ENCODE measurements at regions not wholly inside any gene's neighbourhood (a gene's known extent, or its start where the extent isn't known, plus 50 kb on each side); places are given as distances from the start of the nearest gene placed in this dataset.

DNA sequence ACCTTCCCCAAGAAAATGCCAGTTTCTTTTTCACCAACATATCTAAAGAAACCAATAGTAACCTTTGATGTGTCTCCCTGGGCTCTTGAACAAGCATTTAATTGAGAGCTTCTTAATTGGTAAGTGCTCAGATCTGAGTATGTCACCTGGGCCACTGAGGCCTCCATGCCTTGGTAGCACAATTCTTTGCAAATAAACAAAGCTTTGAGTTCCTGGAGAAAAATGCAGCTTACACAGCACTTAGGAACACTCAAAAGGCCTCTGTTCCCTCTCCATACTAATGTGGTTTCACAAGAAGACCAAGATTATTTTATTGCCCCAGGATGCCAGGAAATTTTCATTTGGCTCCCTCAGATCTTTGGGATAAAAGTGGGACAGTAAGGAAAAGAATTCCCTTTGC, 217.6 kb upstream of the CEP162 start:
- H3K14ac ChIP-seq (ENCODE audit: low read length): no peak overlapping the region
- H2BK12ac ChIP-seq (ENCODE audit: low read length): no peak overlapping the region
- no peak overlapping the region for H3K27ac ChIP-seq (ENCODE audit: low read depth, low read length)
- H3K79me2 ChIP-seq (ENCODE audit: control insufficient read depth, insufficient read depth, low read length, poor library complexity): no peaks in the 10 kb centered on the region
- no peak overlapping the region for H3K18ac ChIP-seq (ENCODE audit: low read length)
- no peak overlapping the region for H2BK120ac ChIP-seq (ENCODE audit: insufficient read depth, low read length, poor library complexity)
- H3K9me3 ChIP-seq (ENCODE audit: insufficient read depth, low read depth, low read length): no peaks in the 10 kb centered on the region
- no peak overlapping the region for H3K23ac ChIP-seq (ENCODE audit: low read length)
- no peak overlapping the region for H4K12ac ChIP-seq (ENCODE audit: low read depth, low read length)
- H4K91ac ChIP-seq (ENCODE audit: low read depth, low read length): no peak overlapping the region
- no peaks in the 10 kb centered on the region for H3K4me1 ChIP-seq (ENCODE audit: control insufficient read depth in 1 of 2, insufficient read depth in 2 of 2, low read length in 2 of 2)
- no peak overlapping the region for H2AK5ac ChIP-seq (ENCODE audit: low read length)
- H3K36me3 ChIP-seq (ENCODE audit: control insufficient read depth in 1 of 2, insufficient read depth in 2 of 2, low read length in 2 of 2): no peaks in the 10 kb centered on the region
- H3K27me3 ChIP-seq (ENCODE audit: insufficient read depth, low read length): no peaks in the 10 kb centered on the region
- no peaks in the 10 kb centered on the region for H3K79me1 ChIP-seq (ENCODE audit: low read length)
- DNase-seq: no peak
- no peak overlapping the region for H3K9ac ChIP-seq (ENCODE audit: low read length)
- no peak overlapping the region for H3K4me3 ChIP-seq (ENCODE audit: low read depth, low read length)
- H3K4me2 ChIP-seq (ENCODE audit: low read length): no peak overlapping the region
- H4K8ac ChIP-seq (ENCODE audit: low read depth, low read length): no peak overlapping the region
- H2AFZ ChIP-seq (ENCODE audit: insufficient read depth, low read length, poor library complexity): no peak overlapping the region
- H2BK5ac ChIP-seq (ENCODE audit: low read depth, low read length, poor library complexity): no peak overlapping the region
- H3K4ac ChIP-seq (ENCODE audit: low read depth, low read length): no peak overlapping the region

DNA sequence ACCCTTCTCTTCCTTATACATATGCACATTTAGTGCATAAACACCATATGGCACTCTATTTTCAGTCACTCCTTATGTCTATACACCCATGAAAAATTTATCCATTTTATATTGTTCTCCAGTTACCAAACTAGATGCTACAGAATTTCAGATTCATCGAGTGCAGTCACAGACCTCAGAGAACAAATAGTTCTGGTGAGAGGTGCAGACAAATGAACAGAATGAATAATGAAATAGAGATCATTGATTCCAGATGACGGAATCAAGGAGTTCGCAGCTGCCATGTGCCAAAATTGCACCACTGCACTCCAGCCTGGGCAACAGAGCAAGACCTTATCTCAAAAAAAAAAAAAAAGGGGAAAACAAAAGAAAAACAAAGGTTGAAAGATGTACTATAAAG, 214.8 kb upstream of the CEP162 start:
- H2AFZ ChIP-seq (ENCODE audit: insufficient read depth, low read length, poor library complexity): no peak overlapping the region
- no peak overlapping the region for H3K14ac ChIP-seq (ENCODE audit: low read length)
- WGBS (ENCODE audit: extremely low coverage, insufficient coverage, insufficient read length): no CpG with 5 or more reads among the region's 3 CpGs
- no peak overlapping the region for H3K4me2 ChIP-seq (ENCODE audit: low read length)
- no peak overlapping the region for H3K4ac ChIP-seq (ENCODE audit: low read depth, low read length)
- no peak overlapping the region for H4K8ac ChIP-seq (ENCODE audit: low read depth, low read length)
- H3K4me1 ChIP-seq (ENCODE audit: control insufficient read depth in 1 of 2, insufficient read depth in 2 of 2, low read length in 2 of 2): no peaks in the 10 kb centered on the region
- H3K79me1 ChIP-seq (ENCODE audit: low read length): no peaks in the 10 kb centered on the region
- no peak overlapping the region for H4K12ac ChIP-seq (ENCODE audit: low read depth, low read length)
- no peak overlapping the region for H3K23ac ChIP-seq (ENCODE audit: low read length)
- no peaks in the 10 kb centered on the region for H3K36me3 ChIP-seq (ENCODE audit: control insufficient read depth in 1 of 2, insufficient read depth in 2 of 2, low read length in 2 of 2)
- no peaks in the 10 kb centered on the region for H3K27me3 ChIP-seq (ENCODE audit: insufficient read depth, low read length)
- no peak overlapping the region for H3K27ac ChIP-seq (ENCODE audit: low read depth, low read length)
- no peak overlapping the region for H2BK5ac ChIP-seq (ENCODE audit: low read depth, low read length, poor library complexity)
- H3K9me3 ChIP-seq (ENCODE audit: insufficient read depth, low read depth, low read length): no peaks in the 10 kb centered on the region
- DNase-seq: no peak
- no peak overlapping the region for H3K18ac ChIP-seq (ENCODE audit: low read length)
- H3K9ac ChIP-seq (ENCODE audit: low read length): no peak overlapping the region
- H2AK5ac ChIP-seq (ENCODE audit: low read length): no peak overlapping the region
- H3K79me2 ChIP-seq (ENCODE audit: control insufficient read depth, insufficient read depth, low read length, poor library complexity): no peaks in the 10 kb centered on the region
- no peak overlapping the region for H4K91ac ChIP-seq (ENCODE audit: low read depth, low read length)
- H2BK12ac ChIP-seq (ENCODE audit: low read length): no peak overlapping the region
- H3K4me3 ChIP-seq (ENCODE audit: low read depth, low read length): no peak overlapping the region
- H2BK120ac ChIP-seq (ENCODE audit: insufficient read depth, low read length, poor library complexity): no peak overlapping the region

DNA sequence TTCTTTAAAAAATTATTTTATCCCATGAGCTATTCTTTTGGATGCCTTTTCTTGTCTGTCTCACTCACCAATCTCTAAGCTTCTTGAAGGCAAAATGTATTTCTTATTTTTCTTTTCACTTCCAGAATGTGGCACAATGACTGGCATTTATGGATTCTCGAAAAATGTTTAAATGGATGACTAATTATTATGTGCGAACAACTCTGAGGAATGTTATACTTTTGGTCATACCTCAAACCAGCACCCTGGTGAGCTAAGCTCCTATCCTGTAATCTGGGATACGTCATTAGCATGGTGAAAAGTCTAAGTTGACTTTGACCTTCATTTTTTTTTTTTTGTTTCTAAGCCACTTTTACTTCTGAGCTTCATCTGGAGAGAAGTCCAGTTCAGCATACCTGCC, 214.0 kb upstream of the CEP162 start:
- Histone ChIP-seq H3K79me2 (ENCODE audit: control insufficient read depth, insufficient read depth, low read length, poor library complexity) (no peaks in the 10 kb centered on the region), H4K91ac (ENCODE audit: low read depth, low read length) (no peak overlapping the region), H4K12ac (ENCODE audit: low read depth, low read length) (no peak overlapping the region), H2BK120ac (ENCODE audit: insufficient read depth, low read length, poor library complexity) (no peak overlapping the region), H3K4me2 (ENCODE audit: low read length) (no peak overlapping the region), H3K9ac (ENCODE audit: low read length) (no peak overlapping the region), H2BK12ac (ENCODE audit: low read length) (no peak overlapping the region), H3K27me3 (ENCODE audit: insufficient read depth, low read length) (no peaks in the 10 kb centered on the region), H3K23ac (ENCODE audit: low read length) (no peak overlapping the region), H3K36me3 (ENCODE audit: control insufficient read depth in 1 of 2, insufficient read depth in 2 of 2, low read length in 2 of 2) (no peaks in the 10 kb centered on the region), H2AK5ac (ENCODE audit: low read length) (no peak overlapping the region), H3K14ac (ENCODE audit: low read length) (no peak overlapping the region), H3K9me3 (ENCODE audit: insufficient read depth, low read depth, low read length) (no peaks in the 10 kb centered on the region), H3K27ac (ENCODE audit: low read depth, low read length) (no peak overlapping the region), H2BK5ac (ENCODE audit: low read depth, low read length, poor library complexity) (no peak overlapping the region), H4K8ac (ENCODE audit: low read depth, low read length) (no peak overlapping the region), H2AFZ (ENCODE audit: insufficient read depth, low read length, poor library complexity) (no peak overlapping the region), H3K4me3 (ENCODE audit: low read depth, low read length) (no peak overlapping the region), H3K18ac (ENCODE audit: low read length) (no peak overlapping the region), H3K79me1 (ENCODE audit: low read length) (no peaks in the 10 kb centered on the region), H3K4me1 (ENCODE audit: control insufficient read depth in 1 of 2, insufficient read depth in 2 of 2, low read length in 2 of 2) (no peaks in the 10 kb centered on the region), H3K4ac (ENCODE audit: low read depth, low read length) (no peak overlapping the region)
- no peak for DNase-seq
- no CpG with 5 or more reads among the region's 3 CpGs for WGBS (ENCODE audit: extremely low coverage, insufficient coverage, insufficient read length)

DNA sequence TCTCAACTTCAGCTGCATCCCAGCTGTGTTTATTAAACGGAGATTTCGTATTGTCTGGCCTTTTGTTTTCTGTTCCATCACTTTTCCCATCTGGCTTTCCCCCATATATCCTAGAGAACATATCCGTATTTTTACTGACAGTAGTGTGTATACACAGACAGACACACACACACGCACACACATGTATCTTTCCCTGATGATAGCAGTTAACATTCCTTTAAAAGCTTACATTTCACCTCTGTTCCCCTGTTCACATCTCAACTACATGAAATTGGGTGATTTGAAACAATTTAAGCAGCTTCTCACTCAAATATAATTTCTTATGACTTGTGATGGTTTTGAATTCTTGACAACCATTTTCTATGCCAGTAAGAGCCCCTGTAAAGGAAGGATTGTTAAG, 207.1 kb upstream of the CEP162 start:
- no peak overlapping the region for H2BK12ac ChIP-seq (ENCODE audit: low read length)
- H2BK120ac ChIP-seq (ENCODE audit: insufficient read depth, low read length, poor library complexity): no peak overlapping the region
- no peaks in the 10 kb centered on the region for H3K79me1 ChIP-seq (ENCODE audit: low read length)

DNA sequence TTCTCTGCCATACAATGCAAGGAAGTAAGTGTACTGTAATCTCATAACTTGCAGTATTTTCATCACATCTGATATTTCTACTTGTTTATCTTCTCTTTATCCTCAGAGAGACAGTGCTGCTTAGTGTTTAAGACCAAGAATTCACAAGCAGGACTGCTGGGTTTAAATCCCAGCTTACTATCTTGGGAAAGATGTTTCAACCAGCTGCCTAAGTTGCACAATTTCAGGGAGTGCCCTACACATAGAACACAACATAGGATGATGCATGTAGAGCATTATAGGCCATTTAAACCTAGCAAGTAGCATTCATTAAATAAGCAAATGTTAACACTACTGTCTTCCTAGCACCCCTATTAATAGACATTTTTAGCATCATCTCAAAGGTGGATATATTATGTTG, 205.2 kb upstream of the CEP162 start:
- no peaks in the 10 kb centered on the region for H3K27me3 ChIP-seq (ENCODE audit: insufficient read depth, low read length)
- no peak overlapping the region for H2BK5ac ChIP-seq (ENCODE audit: low read depth, low read length, poor library complexity)
- H2AFZ ChIP-seq (ENCODE audit: insufficient read depth, low read length, poor library complexity): no peak overlapping the region
- H3K4ac ChIP-seq (ENCODE audit: low read depth, low read length): no peak overlapping the region
- H2BK120ac ChIP-seq (ENCODE audit: insufficient read depth, low read length, poor library complexity): no peak overlapping the region
- H3K9me3 ChIP-seq (ENCODE audit: insufficient read depth, low read depth, low read length): no peaks in the 10 kb centered on the region
- H4K12ac ChIP-seq (ENCODE audit: low read depth, low read length): no peak overlapping the region
- no peak overlapping the region for H3K27ac ChIP-seq (ENCODE audit: low read depth, low read length)
- H3K4me1 ChIP-seq (ENCODE audit: control insufficient read depth in 1 of 2, insufficient read depth in 2 of 2, low read length in 2 of 2): no peaks in the 10 kb centered on the region
- no peak for DNase-seq
- H3K36me3 ChIP-seq (ENCODE audit: control insufficient read depth in 1 of 2, insufficient read depth in 2 of 2, low read length in 2 of 2): no peaks in the 10 kb centered on the region
- no peak overlapping the region for H3K18ac ChIP-seq (ENCODE audit: low read length)
- H3K79me2 ChIP-seq (ENCODE audit: control insufficient read depth, insufficient read depth, low read length, poor library complexity): no peaks in the 10 kb centered on the region
- H2BK12ac ChIP-seq (ENCODE audit: low read length): no peak overlapping the region
- H3K9ac ChIP-seq (ENCODE audit: low read length): no peak overlapping the region
- H3K14ac ChIP-seq (ENCODE audit: low read length): no peak overlapping the region
- H3K79me1 ChIP-seq (ENCODE audit: low read length): no peaks in the 10 kb centered on the region
- H3K4me3 ChIP-seq (ENCODE audit: low read depth, low read length): no peak overlapping the region
- H4K91ac ChIP-seq (ENCODE audit: low read depth, low read length): no peak overlapping the region
- H2AK5ac ChIP-seq (ENCODE audit: low read length): no peak overlapping the region
- H3K23ac ChIP-seq (ENCODE audit: low read length): no peak overlapping the region
- no peak overlapping the region for H3K4me2 ChIP-seq (ENCODE audit: low read length)
- no peak overlapping the region for H4K8ac ChIP-seq (ENCODE audit: low read depth, low read length)

More for the DNA sequence above, 207.1 kb upstream of the CEP162 start:
- Histone ChIP-seq H3K14ac (ENCODE audit: low read length) (no peak overlapping the region), H3K4ac (ENCODE audit: low read depth, low read length) (no peak overlapping the region), H3K79me2 (ENCODE audit: control insufficient read depth, insufficient read depth, low read length, poor library complexity) (no peaks in the 10 kb centered on the region), H3K23ac (ENCODE audit: low read length) (no peak overlapping the region), H3K9me3 (ENCODE audit: insufficient read depth, low read depth, low read length) (no peaks in the 10 kb centered on the region), H2AK5ac (ENCODE audit: low read length) (no peak overlapping the region), H4K8ac (ENCODE audit: low read depth, low read length) (no peak overlapping the region), H3K27me3 (ENCODE audit: insufficient read depth, low read length) (no peaks in the 10 kb centered on the region), H3K9ac (ENCODE audit: low read length) (no peak overlapping the region), H2BK5ac (ENCODE audit: low read depth, low read length, poor library complexity) (no peak overlapping the region), H3K4me3 (ENCODE audit: low read depth, low read length) (no peak overlapping the region), H3K18ac (ENCODE audit: low read length) (no peak overlapping the region), H3K27ac (ENCODE audit: low read depth, low read length) (no peak overlapping the region), H4K91ac (ENCODE audit: low read depth, low read length) (no peak overlapping the region), H3K4me1 (ENCODE audit: control insufficient read depth in 1 of 2, insufficient read depth in 2 of 2, low read length in 2 of 2) (no peaks in the 10 kb centered on the region), H3K36me3 (ENCODE audit: control insufficient read depth in 1 of 2, insufficient read depth in 2 of 2, low read length in 2 of 2) (no peaks in the 10 kb centered on the region), H2AFZ (ENCODE audit: insufficient read depth, low read length, poor library complexity) (no peak overlapping the region), H3K4me2 (ENCODE audit: low read length) (no peak overlapping the region), H4K12ac (ENCODE audit: low read depth, low read length) (no peak overlapping the region)
- no CpG with 5 or more reads among the region's 4 CpGs for WGBS (ENCODE audit: extremely low coverage, insufficient coverage, insufficient read length)
- DNase-seq: no peak

Data from trophoblast cell (in vitro differentiated cells and primary cell).